Right cardiac atrium (tissue), 5 donors: ENCODE measurements at regions not wholly inside any gene's neighbourhood (a gene's known extent, or its start where the extent isn't known, plus 50 kb on each side); places are given as distances from the start of the nearest gene placed in this dataset.

ENCODE experiments used
- ATAC-seq, 2 donors: fragments of 200-7000 bp; cut with Tn5 transposase; one replicate each; pipeline versions ENCODE4 v1.8.0 to v1.9.1; 2020; ENCODE audit warnings: moderate library complexity in 2 of 2, mild to moderate bottlenecking in 1 of 2
- DNase-seq, 3 donors: peaks; one replicate each; pipeline ENCODE4 v3.0.0-alpha.2; 2020
- H3K27ac ChIP-seq: one replicate; pipeline ENCODE4 v1.5.1; 2013; ENCODE audit warnings: mild to moderate bottlenecking, low read length, control low read depth, moderate library complexity
- H3K27me3 ChIP-seq: one replicate; pipeline ENCODE4 v1.6.1; 2013; ENCODE audit not compliant: control insufficient read depth, insufficient read depth
- H3K4me1 ChIP-seq: one replicate; pipeline ENCODE4 v1.6.1; 2013; ENCODE audit warnings: low read length; ENCODE audit not compliant: control insufficient read depth, insufficient read depth
- H3K4me3 ChIP-seq: one replicate; pipeline ENCODE4 v1.5.1; 2013; ENCODE audit warnings: low read length, control low read depth
- H3K9me3 ChIP-seq: one replicate; pipeline ENCODE4 v1.6.1; 2013; ENCODE audit warnings: low read length; ENCODE audit not compliant: control insufficient read depth
- WGBS: extraction: QIAGEN DNeasy Blood & Tissue Kit; methylation state at CpG from one replicate; pipeline ENCODE4 v1.1.7; 2013; 5-methylcytosine and 5-hydroxymethylcytosine counted together
- intact Hi-C, 4 donors: fragments of 100-400 bp; cut with DNase I; formaldehyde crosslinking; loops; one replicate each; pipeline versions ENCODE4 v1.11.0 to v1.14.0; 2022 to 2023
- donor health status: healthy with polysubstance abuse.
- donor health status: DM: no; HTN: yes; CAD: no.
- donor health status: DM: no; HTN: no; CAD: no.
- donor health status: DM: no; HTN: yes; CAD: no; lungs with severe emphysema.
- donor health status: DM: yes; HTN: yes; CAD: no.

DNA sequence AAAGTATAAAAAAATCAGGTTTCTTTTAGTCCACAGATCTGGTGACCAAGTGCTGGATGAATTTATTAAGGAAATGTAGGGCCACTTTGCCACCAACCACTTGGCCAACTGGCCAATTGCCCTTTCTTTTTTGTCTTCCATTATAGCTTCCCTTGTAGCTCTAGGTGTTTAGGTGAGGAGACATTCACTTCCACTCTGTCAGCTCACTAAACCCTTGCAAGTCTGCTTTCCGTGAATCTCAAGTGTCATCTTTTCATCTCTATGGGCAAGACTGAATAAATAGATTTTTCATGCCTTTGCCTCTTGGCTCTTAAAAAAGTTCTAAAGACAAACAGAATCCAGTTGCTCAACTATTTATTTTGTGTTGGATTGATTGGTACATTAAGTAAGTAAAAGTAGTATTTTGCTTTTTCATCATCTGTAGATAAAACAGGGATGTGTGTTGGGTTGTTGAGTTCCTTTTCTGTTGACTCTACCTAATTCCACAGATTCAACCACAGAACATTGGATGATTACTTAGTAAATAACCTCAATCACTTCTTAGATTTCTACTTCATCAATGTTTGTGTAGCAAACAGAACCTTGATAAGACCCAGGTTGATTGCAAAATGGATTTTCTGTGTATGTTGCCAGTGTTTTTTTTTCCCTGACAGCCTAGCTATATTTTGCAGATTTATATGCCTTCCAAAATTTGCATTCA is 68.1 kb upstream of the GRXCR1 start:
- no peaks in the 10 kb centered on the region for H3K27me3 ChIP-seq
- no peak for DNase-seq
- no peak overlapping the region for H3K27ac ChIP-seq
- 85% methylated on average over 1 of the region's 1 CpG for WGBS
- ATAC-seq = no peak
- no peaks in the 10 kb centered on the region for H3K4me1 ChIP-seq
- intact Hi-C loops = no loop called here
- H3K4me3 ChIP-seq = no peak overlapping the region
- no peaks in the 10 kb centered on the region for H3K9me3 ChIP-seq

DNA sequence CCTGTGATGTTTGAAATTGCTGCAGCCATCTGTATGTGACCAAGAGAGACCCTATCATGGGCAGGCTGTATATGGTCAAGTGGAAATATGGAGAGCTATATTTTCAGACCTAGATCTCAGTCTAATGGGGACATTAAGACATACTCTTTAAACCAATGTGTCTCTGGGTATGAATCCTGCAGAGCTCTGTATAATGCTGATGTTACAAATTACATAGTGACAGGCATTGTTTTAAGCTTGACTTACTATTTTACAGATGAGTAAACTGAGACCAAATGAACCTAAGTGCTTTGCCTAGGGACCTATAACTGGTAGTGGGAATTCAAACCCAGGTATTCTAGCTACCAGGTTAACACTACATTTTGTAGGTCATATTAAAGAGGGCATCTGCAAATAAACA is 71.3 kb upstream of the GRXCR1 start:
- H3K9me3 ChIP-seq = no peaks in the 10 kb centered on the region
- intact Hi-C loops = no loop called here
- H3K27me3 ChIP-seq = no peaks in the 10 kb centered on the region
- no peak for DNase-seq
- no peak overlapping the region for H3K27ac ChIP-seq
- H3K4me1 ChIP-seq = no peaks in the 10 kb centered on the region
- ATAC-seq = no peak
- no peak overlapping the region for H3K4me3 ChIP-seq

DNA sequence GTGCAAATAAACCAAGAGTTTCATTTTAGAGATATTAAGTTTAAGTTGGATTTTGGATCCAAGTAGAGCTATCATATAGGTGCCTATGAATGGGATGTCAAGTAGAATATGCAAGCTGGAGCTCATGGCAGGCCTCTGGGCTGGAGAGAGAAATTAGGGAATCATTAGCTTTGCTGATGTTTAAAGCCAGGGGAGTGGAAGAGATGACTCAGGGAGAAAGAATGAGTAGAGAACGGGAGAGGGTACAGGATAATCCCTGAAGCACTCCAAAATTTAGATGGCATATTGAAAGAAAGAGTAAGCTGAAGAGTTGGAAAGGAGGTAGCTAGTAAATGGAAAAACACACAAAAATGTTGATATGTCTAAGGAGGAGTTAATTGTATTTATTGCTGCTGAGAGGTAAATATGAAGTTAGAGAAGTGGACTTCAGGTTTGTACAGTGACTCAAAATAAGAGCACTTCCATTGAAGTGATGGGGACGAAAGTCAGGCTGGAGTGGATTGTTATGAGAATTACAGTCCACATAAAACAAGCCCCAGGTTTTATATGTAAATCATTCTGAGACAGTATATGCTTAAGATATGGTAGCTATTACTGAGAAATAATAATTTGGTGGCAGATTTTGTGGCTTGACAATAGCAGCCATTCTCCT is 72.5 kb upstream of the GRXCR1 start:
- WGBS = 33% methylated on average over 2 of the region's 2 CpGs
- DNase-seq (no peak), ATAC-seq (no peak)
- Histone ChIP-seq H3K27ac (no peak overlapping the region), H3K4me1 (no peaks in the 10 kb centered on the region), H3K9me3 (no peaks in the 10 kb centered on the region), H3K27me3 (no peaks in the 10 kb centered on the region), H3K4me3 (no peak overlapping the region)
- intact Hi-C loops = no loop called here

DNA sequence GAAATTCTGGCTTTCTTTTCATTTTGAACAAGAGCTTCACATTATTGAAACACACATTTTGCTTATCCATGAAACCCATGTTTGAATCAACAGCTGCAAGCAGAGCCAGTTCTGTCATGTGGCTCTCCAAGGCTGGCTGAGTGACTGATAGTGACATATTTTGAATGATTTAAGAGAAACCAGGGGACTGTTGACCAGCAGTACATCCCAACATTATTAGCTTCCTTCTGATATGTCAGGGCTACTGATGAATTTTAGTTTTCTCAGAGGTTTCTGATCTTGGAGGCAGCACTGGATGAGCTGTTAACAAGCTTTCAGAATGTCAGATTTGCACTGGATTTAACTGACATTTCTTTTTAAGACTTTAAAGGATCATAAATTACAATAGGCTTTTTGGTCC is 74.6 kb upstream of the GRXCR1 start:
- ATAC-seq = no peak
- Histone ChIP-seq H3K27ac (no peak overlapping the region), H3K4me1 (no peaks in the 10 kb centered on the region), H3K4me3 (no peak overlapping the region), H3K27me3 (no peaks in the 10 kb centered on the region), H3K9me3 (no peaks in the 10 kb centered on the region)
- DNase-seq = no peak
- intact Hi-C loops = no loop called here

DNA sequence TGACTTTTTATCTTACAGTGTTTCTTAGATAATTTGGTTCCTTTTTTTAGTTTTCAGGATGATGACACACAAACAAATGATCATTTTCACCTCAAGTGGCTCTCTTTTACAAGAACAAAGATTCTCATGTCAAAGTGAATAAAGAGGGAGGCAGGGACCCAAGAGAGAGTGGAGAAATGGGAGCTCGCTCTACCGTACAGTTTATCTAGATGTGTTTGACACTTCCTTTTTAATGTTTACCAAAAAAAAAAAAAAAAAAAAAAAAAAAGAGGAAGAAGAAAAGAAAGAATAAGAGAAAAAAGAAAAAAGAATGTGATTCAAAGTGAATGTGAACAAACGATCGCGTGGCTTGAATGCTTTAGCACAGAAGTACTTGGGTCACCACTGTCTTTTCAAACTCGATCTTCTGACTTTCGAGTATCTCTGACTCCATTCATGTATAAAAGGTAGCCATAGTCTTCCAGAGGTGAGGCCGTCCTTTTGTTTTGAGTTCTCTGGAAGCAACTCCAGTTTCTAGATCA is 75.6 kb upstream of the GRXCR1 start:
- Histone ChIP-seq H3K27me3 (no peaks in the 10 kb centered on the region), H3K4me1 (no peaks in the 10 kb centered on the region), H3K9me3 (no peaks in the 10 kb centered on the region), H3K27ac (no peak overlapping the region), H3K4me3 (no peak overlapping the region)
- WGBS = 70% methylated on average over 8 of the region's 8 CpGs
- DNase-seq = no peak
- intact Hi-C loops = no loop called here
- ATAC-seq = no peak

DNA sequence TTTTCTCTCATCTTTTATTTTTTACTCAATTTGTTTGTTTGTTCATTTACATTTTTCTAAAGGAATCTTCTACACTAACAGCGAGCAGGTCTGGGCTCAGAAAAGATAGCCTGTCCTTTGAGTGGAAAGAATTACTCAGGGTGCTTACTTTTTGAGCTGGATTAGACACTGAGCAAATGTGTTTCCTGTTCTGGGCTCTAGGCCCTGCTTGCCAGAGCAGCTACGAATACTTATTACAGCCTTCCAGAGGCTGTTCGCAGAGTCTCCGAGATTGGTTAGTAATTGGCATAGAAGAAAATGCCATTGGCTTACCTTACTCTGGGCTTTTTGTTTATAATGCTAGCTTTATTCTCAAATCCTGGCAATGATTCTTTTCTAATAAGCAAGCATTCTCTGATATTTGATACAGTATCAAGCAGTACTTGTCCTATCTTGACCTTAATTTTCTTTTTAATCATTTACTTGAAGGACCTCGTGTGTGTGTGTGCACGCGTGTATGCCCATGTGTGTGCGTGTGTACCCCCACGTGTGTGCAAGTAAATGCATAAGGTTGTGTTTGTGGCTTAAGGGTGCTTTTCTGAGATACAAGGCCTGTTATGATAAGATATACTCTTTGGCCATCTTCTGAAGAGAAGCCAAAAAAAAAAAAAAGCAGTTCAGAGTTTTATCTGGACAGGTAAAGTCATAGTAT is 76.2 kb upstream of the GRXCR1 start:
- ATAC-seq = peak; percentile 78 to 94
- intact Hi-C loops = no loop called here
- no peak overlapping the region for H3K4me3 ChIP-seq
- H3K27ac ChIP-seq = no peak overlapping the region
- 50% methylated on average over 9 of the region's 9 CpGs for WGBS
- H3K4me1 ChIP-seq = no peaks in the 10 kb centered on the region
- no peaks in the 10 kb centered on the region for H3K27me3 ChIP-seq
- peak in 1 of 3 donors; percentile 24 for DNase-seq
- no peaks in the 10 kb centered on the region for H3K9me3 ChIP-seq

DNA sequence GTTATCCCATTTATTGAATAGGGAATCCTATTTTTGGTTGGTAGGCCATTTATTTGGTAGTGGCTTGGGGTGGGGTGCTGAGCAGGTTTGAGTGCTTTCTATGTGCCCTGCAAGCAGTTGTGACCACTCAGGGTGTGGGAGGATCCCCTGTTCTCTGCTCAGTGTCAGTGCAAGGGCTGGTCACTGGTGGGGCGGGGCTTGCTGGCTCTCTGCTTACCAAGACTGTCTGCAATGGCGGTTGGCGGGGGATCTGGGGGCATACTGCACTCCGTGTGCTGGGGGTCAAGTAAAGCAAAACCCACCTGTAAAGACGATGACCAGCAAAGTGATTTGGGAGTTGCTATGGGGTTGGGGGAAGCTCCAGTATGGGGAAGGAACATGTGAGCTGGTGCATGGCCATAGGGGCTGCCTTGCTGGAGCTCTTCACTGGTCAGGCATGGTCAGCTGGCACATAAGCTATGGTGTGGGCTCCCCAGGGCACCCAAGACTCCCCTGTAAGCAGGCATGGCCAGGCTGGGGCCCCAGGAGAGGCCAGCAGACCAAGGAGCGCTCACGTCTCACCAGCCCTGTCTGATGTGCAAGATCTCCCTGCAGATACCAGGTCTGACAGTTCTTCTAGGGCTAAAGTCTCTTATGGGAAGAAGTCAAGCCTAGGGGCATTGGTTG is 83.0 kb upstream of the GRXCR1 start:
- 88% methylated on average over 7 of the region's 7 CpGs for WGBS
- Histone ChIP-seq H3K4me3 (no peak overlapping the region), H3K9me3 (no peaks in the 10 kb centered on the region), H3K4me1 (no peaks in the 10 kb centered on the region), H3K27me3 (no peaks in the 10 kb centered on the region), H3K27ac (no peak overlapping the region)
- intact Hi-C loops = no loop called here
- ATAC-seq = no peak
- no peak for DNase-seq

DNA sequence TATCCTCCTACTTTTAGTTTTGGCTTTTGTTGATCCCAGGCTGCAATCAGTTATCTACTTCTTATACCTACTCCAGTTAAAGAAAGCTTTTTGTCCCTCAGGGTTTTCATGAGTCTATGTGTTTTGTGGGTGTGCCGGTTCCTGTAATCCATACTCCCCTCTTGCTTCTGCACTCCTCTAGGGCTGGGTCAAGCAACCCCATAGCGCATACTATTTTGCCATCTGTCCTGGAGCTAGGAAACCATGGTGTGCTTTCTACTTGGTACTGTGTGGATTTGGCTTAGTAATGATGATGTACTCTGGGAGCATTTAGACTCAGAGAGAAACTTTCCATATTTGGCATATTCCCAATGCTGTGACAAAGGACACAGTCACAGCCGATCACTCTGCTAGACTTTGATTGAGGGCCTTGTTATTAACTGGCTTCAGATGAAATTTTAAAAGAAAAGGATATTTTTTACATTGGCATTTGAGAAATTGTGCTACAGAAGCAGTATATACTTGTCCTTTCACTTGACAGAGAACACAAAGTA is 86.1 kb upstream of the GRXCR1 start:
- H3K4me1 ChIP-seq = no peaks in the 10 kb centered on the region
- H3K4me3 ChIP-seq = no peak overlapping the region
- H3K27me3 ChIP-seq = no peaks in the 10 kb centered on the region
- no peak overlapping the region for H3K27ac ChIP-seq
- H3K9me3 ChIP-seq = peaks cover 2% of the 10 kb centered on the region
- 84% methylated on average over 3 of the region's 3 CpGs for whole genome bisulfite sequencing
- DNase-seq = no peak
- intact Hi-C loops = no loop called here
- ATAC-seq = no peak

DNA sequence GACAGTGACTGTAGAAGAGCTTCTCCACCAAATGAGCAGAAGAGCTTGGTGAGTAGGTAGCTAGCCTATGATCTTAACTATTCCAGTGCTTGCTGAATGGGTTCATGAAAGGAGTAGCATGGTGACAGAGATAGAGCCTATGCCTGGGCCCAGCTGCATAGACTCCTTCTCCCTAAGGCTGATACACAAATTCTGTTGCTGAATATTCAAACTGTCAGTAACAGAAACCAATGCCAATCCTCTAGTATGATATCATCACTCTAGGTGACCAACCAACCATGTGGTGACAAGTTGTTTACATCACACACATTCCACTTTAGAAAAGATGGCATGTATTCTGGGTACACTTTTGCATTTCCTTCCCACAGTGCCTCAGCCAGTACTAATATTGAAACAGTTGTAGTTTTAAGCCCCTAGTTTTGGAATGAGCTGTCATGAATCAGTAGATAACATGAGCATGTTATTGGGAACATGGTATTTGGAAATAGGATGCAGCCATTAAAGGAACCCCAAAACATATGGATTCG is 103.4 kb upstream of the GRXCR1 start:
- ATAC-seq (no peak), DNase-seq (no peak)
- Histone ChIP-seq H3K27me3 (no peaks in the 10 kb centered on the region), H3K9me3 (no peaks in the 10 kb centered on the region), H3K27ac (no peak overlapping the region), H3K4me3 (no peak overlapping the region), H3K4me1 (no peaks in the 10 kb centered on the region)
- 73% methylated on average over 1 of the region's 1 CpG for WGBS
- intact Hi-C loops = no loop called here

DNA sequence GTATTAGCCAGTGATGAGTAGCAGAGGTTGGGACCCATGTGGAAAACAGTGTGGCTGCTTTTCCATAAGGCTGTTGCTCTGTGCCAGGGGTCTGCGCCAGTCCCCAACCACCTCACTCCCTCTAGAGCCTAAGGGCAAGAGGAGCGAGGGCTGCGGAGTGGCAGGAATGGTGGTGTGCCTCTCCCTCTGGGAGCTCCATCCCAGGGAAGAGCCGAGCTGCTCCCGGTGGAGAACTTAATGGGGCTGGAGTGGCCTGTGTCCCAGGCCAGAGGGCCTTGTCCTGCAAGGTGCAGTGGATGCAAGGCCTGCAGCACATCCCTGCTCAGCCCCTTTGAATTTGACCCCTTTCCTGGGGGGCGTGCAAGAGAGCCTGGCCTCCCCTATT is 105.4 kb upstream of the GRXCR1 start:
- intact Hi-C loops = no loop called here
- WGBS = 88% methylated on average over 6 of the region's 6 CpGs
- Histone ChIP-seq H3K27ac (no peak overlapping the region), H3K4me1 (no peaks in the 10 kb centered on the region), H3K4me3 (no peak overlapping the region), H3K9me3 (no peaks in the 10 kb centered on the region), H3K27me3 (no peaks in the 10 kb centered on the region)
- DNase-seq (peak in 1 of 3 donors; percentile 29), ATAC-seq (peak in 1 of 2 donors; percentile 31)
